SK-N-SH treated with all-trans-retinoic acid at 6 μM for 48 hours (cell line): ENCODE measurements at regions not wholly inside any gene's neighbourhood (a gene's known extent, or its start where the extent isn't known, plus 50 kb on each side); places are given as distances from the start of the nearest gene placed in this dataset.

Source experiments
- ISL1 ChIP-seq: fragments of 250-450 bp; sonication (Bioruptor Pico); IDR thresholded peaks from 2 replicates; pipeline ENCODE4 v2.1.2; 2022; ENCODE audit warnings: mild to moderate bottlenecking, moderate library complexity
- POU6F1 ChIP-seq: fragments of 250-450 bp; sonication (Bioruptor Pico); IDR thresholded peaks from 2 replicates; pipeline ENCODE4 v1.8.0; 2021; ENCODE audit warnings: low read depth, mild to moderate bottlenecking, moderate library complexity, borderline replicate concordance

GRCh38 chr3:135311699-135312098 is 516.6 kb downstream of the EPHB1 start:
- TF ChIP-seq ISL1 (no peak), POU6F1 (CRISPR knock-in tag) (no peak)
